ENCODE measurements at regions not wholly inside any gene's neighbourhood (a gene's known extent, or its start where the extent isn't known, plus 50 kb on each side); places are given as distances from the start of the nearest gene placed in this dataset.

DNA sequence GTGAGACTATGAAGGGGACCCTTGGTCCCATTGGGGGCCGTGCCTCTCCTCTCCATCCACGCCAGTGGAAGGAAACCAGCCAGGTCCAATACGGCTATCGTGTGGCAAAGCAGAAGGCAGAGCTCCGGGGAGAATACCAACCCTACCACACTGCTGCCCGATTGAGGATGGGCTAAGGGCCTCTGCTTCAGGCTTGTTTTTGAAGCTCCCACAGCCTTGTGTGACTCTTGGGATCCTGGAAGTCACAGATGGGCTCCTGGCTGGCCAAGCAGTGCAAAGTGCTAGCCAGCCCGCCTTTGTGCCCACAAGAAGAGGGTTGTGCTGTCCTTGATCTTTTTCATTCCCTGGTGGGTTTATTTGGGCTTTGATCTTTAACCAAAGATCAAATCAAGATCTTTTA, 70.6 kb upstream of the ID2 start:
- FAIRE-seq (no peak), DNase-seq (ENCODE audit: extremely low read depth in 1 of 4, low spot score in 3 of 4) (no peak), ATAC-seq (no peak)
- Histone ChIP-seq H3K9ac (ENCODE audit: insufficient read depth in 1 of 2, low read depth in 2 of 2, low read length in 2 of 2) (no peak overlapping the region), H3K4me1 (replicated peaks in 1 of 2; ENCODE audit: control insufficient read depth in 2 of 2, insufficient read depth in 2 of 2, low read length in 2 of 2) (peaks cover 13 to 15% of the 10 kb centered on the region in 2 experiments), H3K9me1 (ENCODE audit: control insufficient read depth, insufficient read depth, low read length) (no peaks in the 10 kb centered on the region), H3K79me2 (ENCODE audit: control insufficient read depth, insufficient read depth, low read length) (no peaks in the 10 kb centered on the region), H3K4me2 (ENCODE audit: insufficient read depth, low read length) (no peak overlapping the region), H3K4me3 (no peak overlapping the region), H3K36me3 (ENCODE audit: control insufficient read depth, insufficient read depth, low read length) (no peaks in the 10 kb centered on the region), H3K27ac (ENCODE audit: extremely low read depth, low read depth, low read length) (no peak overlapping the region), H3K27me3 (ENCODE audit: control insufficient read depth in 2 of 2, insufficient read depth in 2 of 2, low read length in 2 of 2) (peaks cover 4 to 52% of the 10 kb centered on the region in 2 experiments; a peak in 3 of 5 replicates), H2AFZ (ENCODE audit: low read depth, low read length) (no peak overlapping the region), H4K20me1 (replicated peaks; ENCODE audit: control insufficient read depth, insufficient read depth, low read length) (0 out of 2 replicates have a peak, but pooled peaks cover 4% of the 10 kb centered on the region), H3K9me3 (replicated peaks; ENCODE audit: control insufficient read depth, insufficient read depth, low read depth, low read length) (peaks cover 6% of the 10 kb centered on the region)
- no TSS peak for BruUV-seq (replicated peaks)
- CTCF ChIA-PET (ENCODE audit: low intra/inter-chr PET ratio): no interaction called here
- WGBS (ENCODE audit: insufficient coverage, low coverage, missing lambda C conversion rate): 5% methylated on average over 7 of the region's 7 CpGs
- in situ Hi-C loops (cut with MboI) (no loop called here), intact Hi-C loops (cut with micrococcal nuclease) (no loop called here)
- POLR2A ChIA-PET: no interaction called here
- TF ChIP-seq POLR3G (IDR thresholded peaks at IDR 0.05; ENCODE audit: extremely low read depth, insufficient read length, insufficient replicate concordance) (no peak), SFPQ (IDR thresholded peaks at IDR 0.05; ENCODE audit: low read depth, low read length) (no peak), ZKSCAN1 (IDR thresholded peaks at IDR 0.05; ENCODE audit: low read depth, low read length) (no peak), GTF3C2 (IDR thresholded peaks at IDR 0.05; ENCODE audit: borderline replicate concordance, extremely low read depth, insufficient read length) (no peak)
- TF ChIP-seq, protein P1, sequence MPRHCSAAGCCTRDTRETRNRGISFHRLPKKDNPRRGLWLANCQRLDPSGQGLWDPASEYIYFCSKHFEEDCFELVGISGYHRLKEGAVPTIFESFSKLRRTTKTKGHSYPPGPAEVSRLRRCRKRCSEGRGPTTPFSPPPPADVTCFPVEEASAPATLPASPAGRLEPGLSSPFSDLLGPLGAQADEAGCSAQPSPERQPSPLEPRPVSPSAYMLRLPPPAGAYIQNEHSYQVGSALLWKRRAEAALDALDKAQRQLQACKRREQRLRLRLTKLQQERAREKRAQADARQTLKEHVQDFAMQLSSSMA (CRISPR knock-in tag; IDR thresholded peaks at IDR 0.05): no peak

Data from K562 (cell line).